HG03095 (cell line): ENCODE measurements at regions not wholly inside any gene's neighbourhood (a gene's known extent, or its start where the extent isn't known, plus 50 kb on each side); places are given as distances from the start of the nearest gene placed in this dataset.
"Not testable (repeated sequence)": the region's sequence is repeated elsewhere in the genome, so short reads cannot be mapped to it uniquely, and the experiment has no call there.

Experiments
- ATAC-seq: cut with Tn5 transposase; IDR thresholded peaks from one replicate; pipeline ENCODE4 v1.9.1; 2021; ENCODE audit warnings: moderate library complexity; ENCODE audit not compliant: unreplicated experiment

DNA sequence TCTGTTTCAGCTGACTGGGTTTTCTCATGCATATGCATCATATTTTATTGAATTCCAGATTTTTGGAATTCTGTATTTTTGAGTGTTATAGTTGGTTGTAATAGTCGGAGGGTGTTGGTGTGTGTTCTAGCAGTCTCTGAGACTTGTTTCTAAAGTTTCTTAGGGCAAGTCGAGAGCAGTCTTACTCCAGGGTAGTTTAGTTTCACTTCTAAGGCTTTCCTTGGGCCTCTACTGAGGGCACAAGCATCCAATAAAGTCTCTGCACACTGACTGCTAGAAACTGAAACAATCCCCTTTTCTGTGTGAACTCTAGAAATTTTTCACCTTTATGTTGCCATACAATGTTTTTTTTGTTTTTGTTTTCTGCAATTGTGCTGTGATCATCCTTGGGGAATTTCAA is 663.7 kb upstream of the LRATD1 start:
- no peak for ATAC-seq

DNA sequence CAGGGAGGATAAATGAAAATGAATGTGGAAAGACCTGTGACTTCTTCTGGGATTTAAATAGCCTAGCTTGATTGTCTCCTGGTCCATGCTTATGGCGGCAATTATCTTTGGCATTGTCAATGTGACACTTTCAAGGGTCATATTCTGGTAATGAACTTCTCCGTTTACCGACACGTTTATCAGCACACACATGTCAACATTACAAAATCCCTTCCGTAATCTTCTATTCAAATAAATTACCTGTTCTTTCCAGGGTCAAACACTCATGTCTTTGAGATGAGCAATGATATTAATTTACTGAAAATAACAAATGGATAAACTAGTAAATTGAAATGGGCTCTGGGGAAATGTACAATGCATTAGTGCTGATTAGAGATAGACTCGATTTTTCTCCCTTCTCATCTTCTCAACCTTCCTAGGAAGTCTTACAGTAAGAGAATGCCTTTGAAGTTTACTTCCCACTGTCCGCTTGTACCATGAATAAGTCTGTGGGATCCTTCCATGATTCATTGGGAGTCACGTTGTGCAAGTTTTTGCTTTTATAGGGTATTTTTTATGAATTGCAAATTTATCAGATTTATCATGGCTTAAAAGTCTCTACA is 646.3 kb upstream of the LRATD1 start:
- no peak for ATAC-seq

- ATAC-seq, result no peak
These were observed 636.0 kb upstream of the LRATD1 start for GRCh38 chr2:13996527-13996926.

DNA sequence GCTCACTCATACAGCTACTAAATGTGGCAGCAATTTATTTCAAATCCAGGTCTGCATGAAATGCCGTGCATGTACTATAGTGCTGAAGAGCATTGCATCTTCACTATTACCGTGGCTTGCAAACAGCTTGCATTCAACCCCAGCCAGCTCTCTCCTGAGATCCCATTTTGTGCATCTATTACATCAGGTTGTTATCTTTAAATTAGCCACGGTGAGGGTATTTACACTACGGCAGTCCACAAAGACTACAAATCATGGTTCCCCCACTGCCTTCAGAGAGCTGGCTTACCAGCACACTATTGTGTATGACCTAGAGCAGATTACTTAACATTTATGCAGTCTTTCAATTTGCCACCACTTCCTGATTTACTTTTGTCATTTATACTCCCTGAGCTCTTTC is 621.3 kb upstream of the LRATD1 start:
- no peak for ATAC-seq

DNA sequence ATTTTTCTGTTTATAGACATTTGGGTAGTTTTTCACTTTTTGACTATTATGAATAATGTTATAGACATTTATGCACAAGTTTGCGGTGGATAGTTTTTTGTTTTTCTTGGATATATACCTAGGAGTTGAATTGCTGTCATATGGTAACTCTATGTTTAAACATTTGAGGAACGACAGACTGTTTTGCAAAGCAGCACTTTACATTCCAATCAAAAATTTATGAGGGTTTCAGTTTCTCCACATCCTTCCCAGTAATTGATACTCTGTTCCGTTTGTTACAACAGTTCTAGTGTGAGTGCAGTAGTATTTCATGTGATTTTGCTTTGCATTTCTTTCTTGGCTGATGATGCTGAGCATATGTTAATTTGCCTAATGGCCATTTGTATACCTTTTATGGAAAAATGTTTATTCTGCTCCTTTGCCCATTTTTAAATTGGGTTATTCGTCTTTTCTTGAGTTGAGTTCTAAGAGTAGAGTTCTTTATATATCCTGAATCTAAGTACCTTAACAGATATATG is 617.3 kb upstream of the LRATD1 start:
- no peak for ATAC-seq

- no peak for ATAC-seq
These were observed 616.1 kb upstream of the LRATD1 start for GRCh38 chr2:14016289-14016955.

DNA sequence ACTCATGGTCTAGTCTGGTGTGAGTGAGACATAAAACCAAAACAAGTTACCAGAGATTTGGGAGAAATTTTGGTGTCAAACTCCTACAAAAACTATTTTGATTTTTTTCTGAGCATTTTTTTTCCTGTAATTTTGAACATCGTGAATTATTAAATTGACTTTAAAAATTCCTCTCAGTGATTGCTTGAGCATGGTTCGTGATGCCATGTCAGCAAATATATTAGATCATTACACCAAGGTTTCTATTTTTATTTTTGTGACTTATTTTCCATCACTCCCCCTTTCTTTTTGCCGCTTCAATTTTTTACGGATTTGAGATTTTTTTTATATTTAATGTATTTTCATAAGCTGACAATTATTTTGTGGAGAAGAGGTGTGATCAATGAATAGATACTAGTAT is 613.9 kb upstream of the LRATD1 start:
- ATAC-seq, result no peak

GRCh38 chr2:14023558-14023957 is 609.0 kb upstream of the LRATD1 start:
- ATAC-seq, result no peak

DNA sequence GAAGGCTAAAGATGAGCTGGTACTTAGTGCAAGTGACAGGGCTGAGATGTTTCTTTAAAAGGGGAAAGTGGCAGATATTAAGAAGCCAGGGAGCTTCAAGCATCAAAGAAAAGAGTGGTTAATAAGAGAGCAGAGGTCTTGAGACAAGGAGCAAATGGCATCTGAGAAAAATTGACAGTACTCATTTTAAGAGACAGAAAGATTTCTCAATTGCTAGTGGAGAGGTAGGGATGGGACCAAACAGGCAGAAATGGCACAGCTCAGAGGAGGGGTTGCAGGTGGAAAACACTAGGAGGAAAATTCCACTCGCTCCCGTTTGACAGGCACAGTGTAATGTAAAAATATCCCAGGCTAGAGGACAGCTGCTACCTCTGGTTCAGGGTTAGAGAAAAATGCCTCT is 593.4 kb upstream of the LRATD1 start:
- no peak for ATAC-seq

DNA sequence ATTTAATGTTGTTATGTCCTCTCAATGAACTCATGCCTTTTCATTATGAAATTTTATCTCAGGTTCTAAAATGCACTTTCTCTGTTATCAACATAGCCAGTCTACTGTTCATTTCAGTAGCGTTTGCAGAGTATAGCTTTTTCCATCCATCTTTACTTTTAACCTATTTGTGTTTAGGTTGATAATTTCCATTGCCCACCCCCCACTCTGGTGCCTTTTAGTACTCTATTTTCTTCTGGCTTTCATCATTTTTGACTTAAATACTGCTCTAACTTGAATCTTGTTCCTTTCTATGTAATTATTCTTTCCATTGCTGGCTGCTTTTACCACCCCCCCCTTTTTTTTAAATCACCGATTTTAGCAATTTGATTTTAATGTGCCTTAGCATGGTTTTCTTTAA is 585.0 kb upstream of the LRATD1 start:
- no peak for ATAC-seq

- no peak for ATAC-seq
These were observed 581.1 kb upstream of the LRATD1 start for GRCh38 chr2:14051401-14051800.

DNA sequence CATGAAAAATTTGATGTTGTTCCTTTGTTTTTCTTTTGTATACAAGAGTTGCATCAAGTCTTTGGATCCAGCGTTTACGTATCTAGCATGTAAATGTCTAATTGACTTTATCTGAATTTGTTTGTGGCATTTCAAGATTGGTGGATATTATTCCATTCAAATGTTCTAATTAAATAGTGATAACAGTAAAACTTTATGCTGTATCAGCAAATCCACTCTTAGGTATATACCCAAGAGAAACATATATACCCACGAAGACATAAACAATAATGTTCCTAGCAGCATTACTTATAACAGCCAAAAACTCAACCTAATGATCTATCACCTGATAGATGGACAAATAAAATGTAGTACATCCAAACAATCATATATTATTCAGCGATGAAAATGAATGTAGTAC is 579.4 kb upstream of the LRATD1 start:
- no peak for ATAC-seq

DNA sequence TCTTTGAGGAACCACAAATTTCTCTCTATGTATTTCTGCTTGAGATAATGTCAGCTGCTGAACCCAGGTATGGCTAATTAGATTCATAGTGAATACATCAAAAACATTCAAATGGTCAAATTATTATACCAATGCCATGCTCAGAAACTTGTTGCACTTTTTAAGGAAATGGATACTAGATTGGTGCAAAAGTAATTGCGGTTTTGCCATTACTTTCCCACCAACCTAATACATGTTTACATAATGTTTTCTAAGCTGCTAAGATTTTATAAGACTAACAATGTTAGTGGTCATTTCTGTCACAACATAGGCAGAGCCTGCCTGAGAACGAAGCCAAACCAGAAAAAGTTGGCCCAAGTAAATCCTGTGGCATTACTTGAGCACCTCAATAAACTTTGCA is 568.2 kb upstream of the LRATD1 start:
- no peak for ATAC-seq

DNA sequence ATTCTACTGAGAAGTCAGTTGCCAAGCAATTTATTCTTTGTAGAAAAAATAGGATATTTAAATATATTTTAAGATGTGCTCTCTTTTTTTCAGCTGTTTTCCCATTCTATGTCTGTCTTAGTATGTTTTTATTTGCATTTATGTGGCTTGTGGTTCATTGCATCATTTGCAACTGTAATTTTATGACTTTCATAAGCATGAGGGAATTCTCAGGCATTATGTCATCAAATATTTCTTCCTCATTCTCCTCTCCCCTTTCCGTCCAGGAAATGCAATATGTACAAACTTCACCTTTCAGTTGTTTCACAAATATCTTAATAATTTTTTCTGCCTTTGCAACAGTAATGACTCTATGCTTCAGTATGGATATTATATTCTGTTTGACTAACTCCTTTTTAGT is 560.2 kb upstream of the LRATD1 start:
- ATAC-seq, result no peak

GRCh38 chr2:14074691-14075090 is 557.8 kb upstream of the LRATD1 start:
- no peak for ATAC-seq

DNA sequence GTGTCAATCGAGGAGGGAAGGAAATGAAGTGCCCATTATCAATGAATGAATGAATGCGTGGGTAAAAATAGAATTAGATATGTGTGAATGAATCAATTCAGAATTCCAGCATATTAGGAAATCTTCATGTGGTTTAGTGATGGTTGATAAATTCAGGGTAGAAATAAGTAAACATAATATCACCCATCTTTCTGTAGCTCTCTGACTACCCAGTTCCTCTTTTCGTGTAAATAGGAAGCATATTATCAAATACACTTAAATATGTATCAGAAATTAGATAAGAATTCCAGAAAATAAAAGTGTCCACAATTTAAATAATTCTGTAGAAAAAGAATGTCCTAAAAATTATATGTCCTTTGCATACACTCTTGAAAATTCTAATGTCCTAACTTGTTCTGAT is 552.9 kb upstream of the LRATD1 start:
- no peak for ATAC-seq

GRCh38 chr2:14081521-14081920 is 551.0 kb upstream of the LRATD1 start:
- ATAC-seq, result no peak

DNA sequence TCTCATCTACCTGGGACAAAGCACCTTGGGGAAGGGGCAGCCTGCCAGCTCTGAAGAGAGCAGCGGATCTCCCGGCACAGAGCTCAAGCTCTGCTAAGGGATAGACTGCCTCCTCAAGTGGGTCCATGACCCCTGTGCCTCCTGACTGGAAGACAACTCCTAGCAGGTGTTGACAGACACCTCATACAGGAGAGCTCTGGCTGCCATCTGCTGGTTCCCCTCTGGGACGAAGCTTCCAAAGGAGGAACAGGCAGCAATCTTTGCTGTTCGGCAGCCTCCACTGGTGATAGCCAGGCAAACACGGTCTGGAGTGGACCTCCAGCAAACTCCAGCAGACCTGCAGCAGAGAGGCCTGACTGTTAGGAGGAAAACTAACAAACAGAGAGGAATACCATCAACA is 549.9 kb upstream of the LRATD1 start:
- ATAC-seq, result no peak

GRCh38 chr2:14094592-14094991 is 537.9 kb upstream of the LRATD1 start:
- no peak for ATAC-seq

GRCh38 chr2:14099101-14099500 is 533.4 kb upstream of the LRATD1 start:
- ATAC-seq, result not testable (repeated sequence)

DNA sequence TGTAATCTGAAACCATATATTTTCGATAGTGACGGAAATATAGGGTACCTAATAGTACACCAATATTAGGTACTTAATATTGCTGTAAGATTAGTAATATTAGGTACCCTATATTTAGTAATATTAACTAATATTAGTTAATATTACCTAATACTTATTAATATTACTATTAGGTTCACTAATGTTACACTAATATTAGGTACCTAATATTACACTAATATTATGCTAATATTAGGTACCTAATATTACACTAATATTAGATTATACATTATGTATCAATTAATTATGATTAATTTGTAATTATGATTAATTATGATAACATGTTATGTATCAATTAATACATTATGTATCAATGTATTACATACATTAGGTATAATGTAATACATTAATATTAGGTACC is 518.2 kb upstream of the LRATD1 start:
- no peak for ATAC-seq

DNA sequence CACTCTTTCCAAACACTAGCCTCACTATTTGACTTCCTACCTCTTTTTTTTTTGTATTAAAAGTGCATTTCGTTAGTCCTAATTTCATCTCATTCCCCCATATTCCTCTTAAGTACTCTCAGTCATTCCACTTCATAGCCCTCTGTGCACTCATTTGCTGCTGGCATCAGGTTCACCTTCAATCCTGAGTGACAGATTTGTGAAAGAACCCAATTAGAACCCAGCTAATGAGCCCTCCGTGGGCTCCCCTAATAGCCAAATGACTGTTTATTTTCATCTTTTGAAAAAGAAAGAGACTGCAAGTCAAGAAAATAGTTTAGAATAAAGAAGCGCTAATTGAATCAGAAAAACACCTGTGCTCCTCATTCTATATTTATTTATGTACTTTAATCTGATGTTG is 512.1 kb upstream of the LRATD1 start:
- ATAC-seq, result no peak
